ENCODE measurements at regions not wholly inside any gene's neighbourhood (a gene's known extent, or its start where the extent isn't known, plus 50 kb on each side); places are given as distances from the start of the nearest gene placed in this dataset.

GRCh38 chr3:180181387-180181786 lies 144.7 kb upstream of the PEX5L start:
- no peak for DNase-seq (ENCODE audit: low spot score)
- H3K4me1 Mint-ChIP-seq, result peaks cover 28% of the 10 kb centered on the region
- no peaks in the 10 kb centered on the region for H3K36me3 Mint-ChIP-seq
- no peak overlapping the region for H3K27ac Mint-ChIP-seq
- TF ChIP-seq OVOL2 (CRISPR knock-in tag; IDR thresholded peaks at IDR 0.05; ENCODE audit: borderline replicate concordance) (no peak), ZNF532 (CRISPR knock-in tag; IDR thresholded peaks at IDR 0.05; ENCODE audit: borderline replicate concordance) (no peak), RELA (CRISPR knock-in tag; IDR thresholded peaks at IDR 0.05; ENCODE audit: borderline replicate concordance) (no peak), ZNF263 (CRISPR knock-in tag; IDR thresholded peaks at IDR 0.05; ENCODE audit: low read depth) (no peak), ESRRA (CRISPR knock-in tag; IDR thresholded peaks at IDR 0.05; ENCODE audit: borderline replicate concordance) (no peak), HMGA2 (CRISPR knock-in tag; IDR thresholded peaks at IDR 0.05) (no peak), HMGXB4 (CRISPR knock-in tag; IDR thresholded peaks at IDR 0.05) (no peak), IRF2 (CRISPR knock-in tag; IDR thresholded peaks at IDR 0.05; ENCODE audit: borderline replicate concordance, low read depth) (no peak), E2F5 (CRISPR knock-in tag; IDR thresholded peaks at IDR 0.05) (no peak), NFATC4 (CRISPR knock-in tag; IDR thresholded peaks at IDR 0.05) (no peak), ARID4B (CRISPR knock-in tag; IDR thresholded peaks at IDR 0.05; ENCODE audit: borderline replicate concordance) (no peak), SMAD3 (CRISPR knock-in tag; IDR thresholded peaks at IDR 0.05; ENCODE audit: borderline replicate concordance) (no peak), TCF7 (CRISPR knock-in tag; IDR thresholded peaks at IDR 0.05; ENCODE audit: low read depth) (no peak)
- no peak for ATAC-seq
- POLR2A ChIA-PET, result no interaction called here
- no peaks in the 10 kb centered on the region for H3K27me3 Mint-ChIP-seq (ENCODE audit: low read depth)
- H3K9me3 Mint-ChIP-seq, result no peaks in the 10 kb centered on the region
- CTCF ChIA-PET, result no interaction called here
- no peak overlapping the region for H3K4me3 Mint-ChIP-seq

- DNase-seq (ENCODE audit: low spot score) (no peak), ATAC-seq (no peak)
- POLR2A ChIA-PET, result no interaction called here
- H3K9me3 Mint-ChIP-seq, result no peaks in the 10 kb centered on the region
- no peaks in the 10 kb centered on the region for H3K36me3 Mint-ChIP-seq
- no peak overlapping the region for H3K27ac Mint-ChIP-seq
- CTCF ChIA-PET, result interaction anchor here (2.0 kb wide), 1 partner anchor 254 kb away, joined by 4 read pairs; no protein-coding TSS in a partner anchor
- H3K4me3 Mint-ChIP-seq, result no peak overlapping the region
- H3K27me3 Mint-ChIP-seq (ENCODE audit: low read depth), result no peaks in the 10 kb centered on the region
- H3K4me1 Mint-ChIP-seq, result peaks cover 22% of the 10 kb centered on the region
- TF ChIP-seq E2F5 (CRISPR knock-in tag; IDR thresholded peaks at IDR 0.05) (no peak), SMAD4 (CRISPR knock-in tag; IDR thresholded peaks at IDR 0.05) (no peak), OVOL2 (CRISPR knock-in tag; IDR thresholded peaks at IDR 0.05; ENCODE audit: borderline replicate concordance) (no peak), SOX15 (CRISPR knock-in tag; IDR thresholded peaks at IDR 0.05) (no peak), GTF2I (CRISPR knock-in tag; conservative IDR thresholded peaks at IDR 0.05) (no peak), SMAD3 (CRISPR knock-in tag; IDR thresholded peaks at IDR 0.05; ENCODE audit: borderline replicate concordance) (no peak), CDX4 (CRISPR knock-in tag; IDR thresholded peaks at IDR 0.05; ENCODE audit: borderline replicate concordance) (no peak), HMGXB4 (CRISPR knock-in tag; IDR thresholded peaks at IDR 0.05) (no peak)
Observed at GRCh38 chr3:180183346-180183745, 146.6 kb upstream of the PEX5L start.

Data from WTC11 (cell line).